ENCODE measurements at regions not wholly inside any gene's neighbourhood (a gene's known extent, or its start where the extent isn't known, plus 50 kb on each side); places are given as distances from the start of the nearest gene placed in this dataset.
"Not testable (repeated sequence)": the region's sequence is repeated elsewhere in the genome, so short reads cannot be mapped to it uniquely, and the experiment has no call there.

GRCh38 chr1:5684791-5685190 lies 307.4 kb downstream of the NPHP4 start:
- DNase-seq = no peak

- DNase-seq = no peak
Observed at GRCh38 chr1:5683446-5683845, 308.8 kb downstream of the NPHP4 start.

GRCh38 chr1:5682626-5683225 lies 309.5 kb downstream of the NPHP4 start:
- no peak for DNase-seq

- no peak for DNase-seq
Observed at GRCh38 chr1:5681654-5682053, 310.6 kb downstream of the NPHP4 start.

GRCh38 chr1:5680600-5680999 lies 311.6 kb downstream of the NPHP4 start:
- no peak for DNase-seq

- DNase-seq = no peak
Observed at GRCh38 chr1:5678759-5679158, 313.5 kb downstream of the NPHP4 start.

GRCh38 chr1:5672355-5672754 lies 319.9 kb downstream of the NPHP4 start:
- not testable (repeated sequence) for DNase-seq

GRCh38 chr1:5670590-5671350 lies 321.5 kb downstream of the NPHP4 start:
- no peak for DNase-seq

- DNase-seq = no peak
Observed at GRCh38 chr1:5667513-5668325, 324.5 kb downstream of the NPHP4 start.

GRCh38 chr1:5664906-5665875 lies 327.0 kb downstream of the NPHP4 start:
- DNase-seq = no peak

- no peak for DNase-seq
Observed at GRCh38 chr1:5664081-5664768, 328.0 kb downstream of the NPHP4 start.

- no peak for DNase-seq
Observed at GRCh38 chr1:5662744-5663126, 329.5 kb downstream of the NPHP4 start.

GRCh38 chr1:5662086-5662743 lies 330.0 kb downstream of the NPHP4 start:
- no peak for DNase-seq

GRCh38 chr1:5661196-5662085 lies 330.8 kb downstream of the NPHP4 start:
- peak; percentile 85 for DNase-seq

GRCh38 chr1:5660141-5660935 lies 331.9 kb downstream of the NPHP4 start:
- DNase-seq = no peak

GRCh38 chr1:5659606-5660005 lies 332.6 kb downstream of the NPHP4 start:
- no peak for DNase-seq

GRCh38 chr1:5658340-5659316 lies 333.6 kb downstream of the NPHP4 start:
- DNase-seq = no peak

Data from NCI-H1105 treated with DMSO at 0.1 percent for 48 hours (cell line).